VCaP (cell line): ENCODE measurements at regions not wholly inside any gene's neighbourhood (a gene's known extent, or its start where the extent isn't known, plus 50 kb on each side); places are given as distances from the start of the nearest gene placed in this dataset.
"Not testable (repeated sequence)": the region's sequence is repeated elsewhere in the genome, so short reads cannot be mapped to it uniquely, and the experiment has no call there.

Source experiments
- H3K27ac ChIP-seq: fragments of 450-650 bp; 2 replicates; pipeline ENCODE4 v1.5.1; 2017
- TF ChIP-seq, protein P1 (sequence below): fragments of 450-650 bp; conservative IDR thresholded peaks from 2 replicates; pipeline ENCODE4 v1.5.1; 2017; ENCODE audit warnings: mild to moderate bottlenecking, moderate library complexity

DNA sequence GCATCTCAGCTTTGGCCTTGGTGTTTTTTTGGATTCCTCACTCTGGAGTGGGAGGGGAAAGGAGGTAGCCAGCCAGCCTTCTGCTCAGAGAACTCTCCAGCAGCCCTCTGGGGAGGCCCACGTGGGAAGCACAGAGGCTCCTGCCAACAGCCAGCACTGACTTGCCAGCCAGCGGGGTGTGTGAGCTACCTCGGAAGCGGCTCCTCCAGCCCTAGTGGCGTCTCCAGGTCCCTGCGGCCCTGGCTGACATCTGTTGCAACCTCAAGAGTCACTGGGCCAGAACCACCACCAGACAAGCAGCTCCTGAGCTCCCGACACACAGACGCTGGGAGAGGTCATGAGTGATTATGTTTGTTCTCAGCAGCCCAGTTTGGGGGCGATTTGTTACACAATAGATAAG is 180.2 kb upstream of the FZD8 start:
- TF ChIP-seq, protein P1, sequence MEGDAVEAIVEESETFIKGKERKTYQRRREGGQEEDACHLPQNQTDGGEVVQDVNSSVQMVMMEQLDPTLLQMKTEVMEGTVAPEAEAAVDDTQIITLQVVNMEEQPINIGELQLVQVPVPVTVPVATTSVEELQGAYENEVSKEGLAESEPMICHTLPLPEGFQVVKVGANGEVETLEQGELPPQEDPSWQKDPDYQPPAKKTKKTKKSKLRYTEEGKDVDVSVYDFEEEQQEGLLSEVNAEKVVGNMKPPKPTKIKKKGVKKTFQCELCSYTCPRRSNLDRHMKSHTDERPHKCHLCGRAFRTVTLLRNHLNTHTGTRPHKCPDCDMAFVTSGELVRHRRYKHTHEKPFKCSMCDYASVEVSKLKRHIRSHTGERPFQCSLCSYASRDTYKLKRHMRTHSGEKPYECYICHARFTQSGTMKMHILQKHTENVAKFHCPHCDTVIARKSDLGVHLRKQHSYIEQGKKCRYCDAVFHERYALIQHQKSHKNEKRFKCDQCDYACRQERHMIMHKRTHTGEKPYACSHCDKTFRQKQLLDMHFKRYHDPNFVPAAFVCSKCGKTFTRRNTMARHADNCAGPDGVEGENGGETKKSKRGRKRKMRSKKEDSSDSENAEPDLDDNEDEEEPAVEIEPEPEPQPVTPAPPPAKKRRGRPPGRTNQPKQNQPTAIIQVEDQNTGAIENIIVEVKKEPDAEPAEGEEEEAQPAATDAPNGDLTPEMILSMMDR: 0 out of 2 replicates have a peak, but pooled peaks have one; percentile 15
- no peak overlapping the region for H3K27ac ChIP-seq

DNA sequence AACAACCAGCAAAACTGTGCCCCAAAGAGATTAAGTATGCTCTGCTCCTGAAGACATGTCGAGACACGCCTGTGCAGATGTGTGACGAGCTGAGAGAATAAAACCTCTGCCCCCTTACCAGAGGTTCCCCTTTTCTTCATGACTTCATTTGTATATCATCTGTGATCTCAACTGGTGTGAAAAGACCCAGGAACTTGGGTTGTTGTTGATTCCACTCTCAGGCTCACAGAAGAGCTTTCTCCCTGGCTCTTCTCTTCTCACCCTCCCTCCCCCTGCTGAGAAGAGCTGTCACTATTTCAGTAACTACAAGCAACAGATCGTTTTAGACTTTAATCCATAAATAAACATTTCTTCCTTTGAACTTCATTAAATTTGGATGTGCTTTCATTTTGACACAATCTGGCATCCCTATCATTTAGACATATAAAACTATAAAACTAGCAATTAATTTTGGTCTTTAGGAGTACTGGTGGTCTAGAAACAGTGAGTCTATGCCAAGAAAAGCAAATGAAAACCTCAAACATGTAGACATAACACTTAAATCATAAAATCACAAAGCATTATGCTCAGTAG is 179.3 kb upstream of the FZD8 start:
- TF ChIP-seq, protein P1: no peak
- no peak overlapping the region for H3K27ac ChIP-seq

DNA sequence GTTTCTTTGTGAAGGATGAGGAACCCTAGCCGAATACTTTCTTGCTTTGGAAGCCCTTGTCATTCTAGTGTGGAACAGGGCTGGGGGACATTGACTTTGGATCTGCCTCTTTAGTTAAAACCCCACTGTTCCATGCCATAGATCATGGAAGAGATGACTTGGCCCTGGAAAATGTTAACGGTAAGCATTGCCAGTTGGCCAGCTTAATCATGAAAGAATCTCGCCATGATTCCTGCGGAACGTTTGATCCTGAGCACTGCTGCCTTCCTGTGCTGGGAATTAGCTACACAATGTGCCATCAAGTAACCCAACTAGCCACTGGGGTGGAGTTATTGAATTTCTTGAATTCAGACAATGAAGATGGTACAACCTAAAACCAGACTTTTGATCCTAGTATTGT is 177.6 kb upstream of the FZD8 start:
- TF ChIP-seq, protein P1: no peak
- no peak overlapping the region for H3K27ac ChIP-seq

DNA sequence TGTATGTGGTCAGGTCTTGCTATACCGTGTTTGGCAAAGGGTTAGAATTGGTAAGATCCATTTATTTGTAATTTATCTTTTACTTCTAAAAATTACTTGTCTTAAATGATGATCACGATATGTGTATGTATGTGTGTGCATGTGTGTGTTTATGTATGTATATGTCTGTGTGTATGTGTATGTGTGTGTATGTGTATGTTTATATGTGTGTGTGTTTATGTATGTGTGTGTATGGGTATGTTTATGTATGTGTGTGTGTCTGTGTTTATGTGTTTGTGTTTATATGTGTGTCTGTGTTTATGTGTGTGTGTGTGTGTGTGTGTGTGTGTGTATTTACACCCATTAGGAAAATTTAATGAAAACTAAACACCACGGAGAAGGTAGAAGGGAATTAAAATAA is 176.9 kb upstream of the FZD8 start:
- no peak overlapping the region for H3K27ac ChIP-seq
- TF ChIP-seq, protein P1: no peak

DNA sequence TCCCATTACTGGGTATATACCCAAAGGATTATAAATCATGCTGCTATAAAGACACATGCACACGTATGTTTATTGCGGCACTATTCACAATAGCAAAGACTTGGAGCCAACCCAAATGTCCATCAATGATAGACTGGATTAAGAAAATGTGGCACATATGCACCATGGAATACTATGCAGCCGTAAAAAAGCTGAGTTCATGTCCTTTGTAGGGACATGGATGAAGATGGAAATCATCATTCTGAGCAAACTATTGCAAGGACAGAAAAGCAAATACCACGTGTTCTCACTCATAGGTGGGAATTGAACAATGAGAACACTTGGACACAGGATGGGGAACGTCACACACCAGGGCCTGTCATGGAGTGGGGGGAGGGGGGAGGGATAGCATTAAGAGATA is 175.0 kb upstream of the FZD8 start:
- H3K27ac ChIP-seq: not testable (repeated sequence)

DNA sequence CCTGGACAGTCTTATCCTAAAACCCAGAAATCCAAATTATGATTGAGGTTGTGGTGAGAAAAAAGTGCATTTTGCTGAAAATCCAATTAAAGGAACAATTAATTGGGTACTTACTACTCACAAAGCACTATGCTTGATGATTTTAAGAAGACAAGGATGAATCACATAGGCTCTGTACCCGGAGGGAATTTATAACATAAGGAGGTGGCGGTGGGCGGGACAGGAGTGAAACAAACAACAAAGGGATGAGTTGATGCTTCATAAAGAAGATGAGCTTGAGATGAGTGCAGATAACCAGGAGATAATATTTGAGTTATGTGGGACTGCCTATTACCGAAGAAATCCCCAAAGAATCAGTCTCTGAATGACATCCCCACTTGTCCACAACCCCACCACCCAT is 171.1 kb upstream of the FZD8 start:
- H3K27ac ChIP-seq: no peak overlapping the region
- TF ChIP-seq, protein P1: no peak

DNA sequence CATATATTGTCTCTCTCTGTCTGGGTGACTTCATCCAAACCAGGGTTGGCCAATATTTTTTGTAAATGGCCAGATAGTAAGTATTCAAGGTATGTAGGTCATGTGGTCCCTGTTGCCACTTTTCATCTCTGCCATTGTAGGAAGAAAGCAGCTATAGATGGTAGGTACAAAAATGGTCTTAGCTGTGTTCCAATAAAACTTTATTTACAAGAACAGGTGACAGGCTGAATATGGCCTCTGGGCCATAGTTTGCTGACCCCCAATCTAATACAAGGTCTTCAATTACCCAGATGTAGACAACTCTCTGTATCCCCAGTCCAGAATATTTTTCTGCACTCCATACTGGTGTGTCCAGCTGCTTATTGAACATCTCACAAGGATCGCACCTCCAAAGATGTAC is 166.2 kb upstream of the FZD8 start:
- H3K27ac ChIP-seq: no peak overlapping the region
- TF ChIP-seq, protein P1: no peak

DNA sequence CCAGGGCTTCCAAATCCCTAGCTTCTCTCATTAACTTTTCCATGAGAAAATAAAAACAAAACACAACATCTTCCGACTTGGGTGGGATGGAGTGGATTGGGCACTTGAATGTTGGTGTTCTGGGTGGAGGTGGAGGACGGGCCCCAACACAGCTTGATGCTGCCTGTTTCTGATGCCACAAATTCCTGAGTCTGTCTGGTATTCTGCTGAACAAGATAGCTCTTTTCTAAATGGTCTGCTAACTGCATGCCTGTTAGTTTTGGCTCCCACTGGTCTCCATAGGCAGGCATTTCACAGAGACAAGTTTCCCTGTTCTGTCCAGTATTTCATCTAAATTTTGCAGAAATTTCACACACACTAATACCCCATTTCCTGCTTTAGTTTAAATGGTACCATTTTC is 160.9 kb upstream of the FZD8 start:
- H3K27ac ChIP-seq: no peak overlapping the region
- TF ChIP-seq, protein P1: no peak
